ENCODE measurements at regions not wholly inside any gene's neighbourhood (a gene's known extent, or its start where the extent isn't known, plus 50 kb on each side); places are given as distances from the start of the nearest gene placed in this dataset.

DNA sequence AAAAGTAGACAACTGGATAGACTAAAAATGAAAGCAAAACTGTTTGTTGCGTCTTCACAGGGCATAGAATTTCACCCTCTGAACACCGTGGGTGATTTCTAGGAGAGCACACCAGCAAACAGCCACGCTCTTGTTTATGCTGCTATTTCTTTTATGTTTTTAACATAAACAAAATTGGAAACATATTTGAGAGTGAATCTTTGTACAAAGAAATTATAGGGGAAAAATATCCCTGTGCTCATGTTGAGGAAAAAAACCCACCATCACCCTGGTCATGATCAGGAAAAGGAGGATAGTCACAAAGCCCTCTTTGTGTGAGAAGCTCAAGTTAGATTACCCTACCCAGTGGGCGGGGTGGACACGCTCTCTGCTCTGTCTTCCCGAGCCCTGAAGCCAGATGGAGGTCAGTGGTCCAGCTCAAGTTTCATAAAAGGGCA is 313.3 kb downstream of the SATB1 start:
- Histone ChIP-seq H3K23me2 (ENCODE audit: insufficient read length, low read depth, low read length, poor library complexity, severe bottlenecking) (no peaks in the 10 kb centered on the region), H2AFZ (ENCODE audit: low read length) (no peak overlapping the region), H2BK12ac (ENCODE audit: insufficient read length, low read depth, low read length) (no peak overlapping the region), H4K5ac (ENCODE audit: insufficient read length, low read depth, low read length) (no peak overlapping the region), H3K79me1 (ENCODE audit: insufficient read depth, low read depth, low read length, poor library complexity, severe bottlenecking) (no peaks in the 10 kb centered on the region), H3K14ac (ENCODE audit: insufficient read depth, low read length) (no peak overlapping the region), H3K79me2 (ENCODE audit: insufficient read depth, low read length) (no peaks in the 10 kb centered on the region), H3K18ac (ENCODE audit: insufficient read length, low read depth, low read length) (no peak overlapping the region), H3K9me3 (ENCODE audit: control insufficient read depth, low read depth, low read length) (no peaks in the 10 kb centered on the region), H3K56ac (ENCODE audit: insufficient read length, low read depth, low read length) (no peak overlapping the region), H2AK5ac (ENCODE audit: insufficient read length, low read length) (no peak overlapping the region), H4K20me1 (ENCODE audit: control insufficient read depth, insufficient read depth, insufficient read length) (no peaks in the 10 kb centered on the region), H3K27me3 (ENCODE audit: insufficient read depth, low read length) (no peaks in the 10 kb centered on the region), H3K9ac (ENCODE audit: extremely low read depth, insufficient read length, low read length) (no peak overlapping the region), H3K4me2 (ENCODE audit: insufficient read depth, insufficient read length, low read length) (no peak overlapping the region), H3K23ac (ENCODE audit: insufficient read length, low read depth, low read length) (no peak overlapping the region), H3K4ac (ENCODE audit: low read depth, low read length) (no peak overlapping the region), H3K4me1 (ENCODE audit: insufficient read depth, low read length) (no peaks in the 10 kb centered on the region), H2BK20ac (ENCODE audit: low read depth, low read length, poor library complexity, severe bottlenecking) (no peak overlapping the region), H4K91ac (ENCODE audit: insufficient read length, low read depth, low read length) (no peak overlapping the region), H3K27ac (ENCODE audit: insufficient read length, low read depth, low read length) (no peak overlapping the region), H2BK120ac (ENCODE audit: low read depth, low read length, poor library complexity, severe bottlenecking) (no peak overlapping the region), H4K8ac (replicated peaks; ENCODE audit: insufficient read length, low read depth, low read length) (no peak overlapping the region), H2BK15ac (ENCODE audit: low read depth, low read length) (no peak overlapping the region), H3T11ph (ENCODE audit: low read length) (no peak overlapping the region), H2BK5ac (ENCODE audit: insufficient read length, low read length) (no peak overlapping the region)
- Mint-ChIP-seq H3K27ac (peak overlapping the region in 1 of 3 experiments; percentile 28; a peak in 1 of 7 replicates), H3K4me3 (no peak overlapping the region), H3K4me1 (peaks cover 6 to 11% of the 10 kb centered on the region in 2 experiments), H3K27me3 (ENCODE audit: low read depth) (no peaks in the 10 kb centered on the region), H3K9me3 (no peaks in the 10 kb centered on the region), H3K36me3 (ENCODE audit: insufficient read depth in 1 of 3, low read depth in 3 of 3) (peaks cover 0 to 5% (median 0%) of the 10 kb centered on the region in 3 experiments; a peak in 2 of 7 replicates)
- no CpG with 5 or more reads among the region's 6 CpGs for WGBS (ENCODE audit: extremely low coverage, insufficient read length, low lambda C conversion rate)
- TF ChIP-seq, protein P1, sequence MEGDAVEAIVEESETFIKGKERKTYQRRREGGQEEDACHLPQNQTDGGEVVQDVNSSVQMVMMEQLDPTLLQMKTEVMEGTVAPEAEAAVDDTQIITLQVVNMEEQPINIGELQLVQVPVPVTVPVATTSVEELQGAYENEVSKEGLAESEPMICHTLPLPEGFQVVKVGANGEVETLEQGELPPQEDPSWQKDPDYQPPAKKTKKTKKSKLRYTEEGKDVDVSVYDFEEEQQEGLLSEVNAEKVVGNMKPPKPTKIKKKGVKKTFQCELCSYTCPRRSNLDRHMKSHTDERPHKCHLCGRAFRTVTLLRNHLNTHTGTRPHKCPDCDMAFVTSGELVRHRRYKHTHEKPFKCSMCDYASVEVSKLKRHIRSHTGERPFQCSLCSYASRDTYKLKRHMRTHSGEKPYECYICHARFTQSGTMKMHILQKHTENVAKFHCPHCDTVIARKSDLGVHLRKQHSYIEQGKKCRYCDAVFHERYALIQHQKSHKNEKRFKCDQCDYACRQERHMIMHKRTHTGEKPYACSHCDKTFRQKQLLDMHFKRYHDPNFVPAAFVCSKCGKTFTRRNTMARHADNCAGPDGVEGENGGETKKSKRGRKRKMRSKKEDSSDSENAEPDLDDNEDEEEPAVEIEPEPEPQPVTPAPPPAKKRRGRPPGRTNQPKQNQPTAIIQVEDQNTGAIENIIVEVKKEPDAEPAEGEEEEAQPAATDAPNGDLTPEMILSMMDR (conservative IDR thresholded peaks at IDR 0.05): no peak
- DNase-seq: no peak
